CD4-positive, CD25-positive, alpha-beta regulatory T cell (primary cell): ENCODE measurements at regions not wholly inside any gene's neighbourhood (a gene's known extent, or its start where the extent isn't known, plus 50 kb on each side); places are given as distances from the start of the nearest gene placed in this dataset.
A peak's percentile ranks its signal among the peaks of the same experiment; 100 is the strongest.

ENCODE experiments used
- ATAC-seq, 2 donors: fragments of 150-1000 bp; cut with Tn5 transposase; one replicate each; pipeline ENCODE4 v1.10.0; 2021; ENCODE audit warnings: low read depth in 2 of 2, moderate number of reproducible peaks in 2 of 2, moderate library complexity in 1 of 2
- DNase-seq, 3 donors: peaks; one replicate each; pipeline versions ENCODE4 v3.0.0 to v3.0.0-alpha.2; 2012 to 2022; ENCODE audit warnings: mixed read lengths in 1 of 3
- H3K27ac ChIP-seq: one replicate; pipeline ENCODE4 v1.7.0; 2013; ENCODE audit warnings: mild to moderate bottlenecking, low read length; ENCODE audit not compliant: insufficient read depth, poor library complexity, severe bottlenecking
- H3K27me3 ChIP-seq: one replicate; pipeline ENCODE4 v1.7.0; 2013; ENCODE audit warnings: low read length; ENCODE audit not compliant: control insufficient read depth, insufficient read depth
- H3K36me3 ChIP-seq: one replicate; pipeline ENCODE4 v1.7.0; 2013; ENCODE audit warnings: mild to moderate bottlenecking, low read length, moderate library complexity; ENCODE audit not compliant: control insufficient read depth, insufficient read depth
- H3K4me1 ChIP-seq: 2 replicates; pipeline ENCODE4 v1.7.0; 2013; ENCODE audit warnings: mild to moderate bottlenecking, low read length; ENCODE audit not compliant: insufficient read depth, control insufficient read depth, poor library complexity, severe bottlenecking
- H3K4me3 ChIP-seq: one replicate; pipeline ENCODE4 v1.7.0; 2013; ENCODE audit warnings: low read depth, mild to moderate bottlenecking, low read length, moderate library complexity
- H3K9me3 ChIP-seq, 2 experiments: 1 replicate in 1 of 2; 2 replicates in 1 of 2; pipeline ENCODE4 v1.7.0; 2013; ENCODE audit warnings: low read length in 2 of 2, mild to moderate bottlenecking in 1 of 2, moderate library complexity in 1 of 2; ENCODE audit not compliant: control insufficient read depth in 2 of 2
- H3K27ac Mint-ChIP-seq, 3 donors: one replicate each; pipeline ENCODE4 v1.8.0; 2020 to 2022; ENCODE audit warnings: mild to moderate bottlenecking in 3 of 3, mixed read lengths in 3 of 3, moderate library complexity in 2 of 3
- H3K27me3 Mint-ChIP-seq: one replicate; pipeline ENCODE4 v1.8.0; 2022; ENCODE audit warnings: mild to moderate bottlenecking, mixed read lengths
- H3K36me3 Mint-ChIP-seq: one replicate; pipeline ENCODE4 v1.8.0; 2020; ENCODE audit warnings: mixed read lengths
- H3K4me1 Mint-ChIP-seq, 4 donors: one replicate each; pipeline ENCODE4 v1.8.0; 2020 to 2022; ENCODE audit warnings: mixed read lengths in 4 of 4, mild to moderate bottlenecking in 1 of 4
- H3K4me3 Mint-ChIP-seq, 4 donors: one replicate each; pipeline ENCODE4 v1.8.0; 2020 to 2022; ENCODE audit warnings: mild to moderate bottlenecking in 4 of 4, mixed read lengths in 4 of 4, moderate library complexity in 3 of 4
- H3K9me3 Mint-ChIP-seq, 7 donors: one replicate each; pipeline ENCODE4 v1.8.0; 2020 to 2022; ENCODE audit warnings: mixed read lengths in 7 of 7, mild to moderate bottlenecking in 3 of 7, moderate library complexity in 2 of 7

- Histone ChIP-seq H3K27ac (no peak overlapping the region), H3K9me3 (no peaks in the 10 kb centered on the region), H3K36me3 (no peaks in the 10 kb centered on the region), H3K4me3 (no peak overlapping the region), H3K4me1 (no peaks in the 10 kb centered on the region), H3K27me3 (peaks cover 5% of the 10 kb centered on the region)
- no peak for ATAC-seq
- H3K4me3 Mint-ChIP-seq: no peak overlapping the region
- H3K9me3 Mint-ChIP-seq: peaks cover 0 to 2% (median 0%) of the 10 kb centered on the region in 7 donors
- no peak for DNase-seq
- H3K27ac Mint-ChIP-seq: no peak overlapping the region
- H3K36me3 Mint-ChIP-seq: no peaks in the 10 kb centered on the region
- H3K27me3 Mint-ChIP-seq: peaks cover 4% of the 10 kb centered on the region
- H3K4me1 Mint-ChIP-seq: no peaks in the 10 kb centered on the region
Measured at GRCh38 chr5:2021484-2022176, 138.9 kb upstream of the IRX4 start.

GRCh38 chr5:2020730-2021129 is 138.0 kb upstream of the IRX4 start:
- H3K9me3 Mint-ChIP-seq: peaks cover 0 to 2% (median 0%) of the 10 kb centered on the region in 7 donors

GRCh38 chr5:2019716-2020115 is 137.0 kb upstream of the IRX4 start:
- H3K36me3 ChIP-seq: no peaks in the 10 kb centered on the region
- no peak for DNase-seq
- no peaks in the 10 kb centered on the region for H3K4me1 ChIP-seq
- peaks cover 2% of the 10 kb centered on the region for H3K27me3 ChIP-seq
- Mint-ChIP-seq H3K36me3 (no peaks in the 10 kb centered on the region), H3K27me3 (peaks cover 4% of the 10 kb centered on the region), H3K4me3 (no peak overlapping the region), H3K27ac (no peak overlapping the region), H3K9me3 (peaks cover 0 to 2% (median 0%) of the 10 kb centered on the region in 7 donors), H3K4me1 (no peaks in the 10 kb centered on the region)
- no peak for ATAC-seq
- no peaks in the 10 kb centered on the region for H3K9me3 ChIP-seq
- no peak overlapping the region for H3K27ac ChIP-seq
- no peak overlapping the region for H3K4me3 ChIP-seq

More at GRCh38 chr5:2020730-2021129, 138.0 kb upstream of the IRX4 start:
- no peaks in the 10 kb centered on the region for H3K9me3 ChIP-seq
- H3K36me3 Mint-ChIP-seq: no peaks in the 10 kb centered on the region
- no peak overlapping the region for H3K4me3 ChIP-seq
- H3K27me3 ChIP-seq: peaks cover 2% of the 10 kb centered on the region
- DNase-seq: no peak
- no peak overlapping the region for H3K27ac Mint-ChIP-seq
- no peaks in the 10 kb centered on the region for H3K4me1 ChIP-seq
- no peak for ATAC-seq
- H3K4me3 Mint-ChIP-seq: no peak overlapping the region
- no peak overlapping the region for H3K27ac ChIP-seq
- H3K27me3 Mint-ChIP-seq: peaks cover 4% of the 10 kb centered on the region
- H3K36me3 ChIP-seq: no peaks in the 10 kb centered on the region
- H3K4me1 Mint-ChIP-seq: no peaks in the 10 kb centered on the region

GRCh38 chr5:2018390-2018724 is 135.6 kb upstream of the IRX4 start:
- ATAC-seq (no peak), DNase-seq (no peak)
- Histone ChIP-seq H3K27me3 (no peaks in the 10 kb centered on the region), H3K4me3 (no peak overlapping the region), H3K36me3 (no peaks in the 10 kb centered on the region), H3K27ac (no peak overlapping the region), H3K4me1 (no peaks in the 10 kb centered on the region), H3K9me3 (no peaks in the 10 kb centered on the region)
- H3K27ac Mint-ChIP-seq: no peak overlapping the region
- no peaks in the 10 kb centered on the region for H3K36me3 Mint-ChIP-seq
- H3K4me3 Mint-ChIP-seq: no peak overlapping the region
- H3K9me3 Mint-ChIP-seq: peaks cover 0 to 2% (median 0%) of the 10 kb centered on the region in 7 donors
- H3K27me3 Mint-ChIP-seq: peaks cover 4% of the 10 kb centered on the region
- H3K4me1 Mint-ChIP-seq: no peaks in the 10 kb centered on the region

- Histone ChIP-seq H3K9me3 (no peaks in the 10 kb centered on the region), H3K4me1 (no peaks in the 10 kb centered on the region), H3K36me3 (no peaks in the 10 kb centered on the region), H3K27me3 (no peaks in the 10 kb centered on the region), H3K27ac (no peak overlapping the region), H3K4me3 (no peak overlapping the region)
- Mint-ChIP-seq H3K27me3 (peaks cover 4% of the 10 kb centered on the region), H3K4me3 (no peak overlapping the region), H3K36me3 (no peaks in the 10 kb centered on the region), H3K27ac (no peak overlapping the region), H3K9me3 (peaks cover 0 to 2% (median 0%) of the 10 kb centered on the region in 7 donors), H3K4me1 (no peaks in the 10 kb centered on the region)
- DNase-seq: peak in 1 of 3 donors; percentile 44
- ATAC-seq: no peak
Measured at GRCh38 chr5:2017540-2018389, 135.0 kb upstream of the IRX4 start.

- H3K9me3 Mint-ChIP-seq: no peaks in the 10 kb centered on the region
- Histone ChIP-seq H3K27ac (no peak overlapping the region), H3K27me3 (no peaks in the 10 kb centered on the region), H3K4me3 (no peak overlapping the region), H3K4me1 (no peaks in the 10 kb centered on the region), H3K36me3 (no peaks in the 10 kb centered on the region), H3K9me3 (no peaks in the 10 kb centered on the region)
- H3K4me1 Mint-ChIP-seq: no peaks in the 10 kb centered on the region
- H3K36me3 Mint-ChIP-seq: no peaks in the 10 kb centered on the region
- no peak overlapping the region for H3K4me3 Mint-ChIP-seq
- ATAC-seq (no peak), DNase-seq (no peak)
- H3K27me3 Mint-ChIP-seq: peaks cover 4% of the 10 kb centered on the region
- H3K27ac Mint-ChIP-seq: no peak overlapping the region
Measured at GRCh38 chr5:2015961-2016360, 133.2 kb upstream of the IRX4 start.

GRCh38 chr5:2015124-2015848 is 132.6 kb upstream of the IRX4 start:
- no peaks in the 10 kb centered on the region for H3K36me3 Mint-ChIP-seq
- peaks cover 4% of the 10 kb centered on the region for H3K27me3 Mint-ChIP-seq
- no peak overlapping the region for H3K27ac ChIP-seq
- H3K36me3 ChIP-seq: no peaks in the 10 kb centered on the region
- ATAC-seq: no peak
- H3K4me1 Mint-ChIP-seq: no peaks in the 10 kb centered on the region
- H3K9me3 Mint-ChIP-seq: no peaks in the 10 kb centered on the region
- no peak overlapping the region for H3K4me3 Mint-ChIP-seq
- H3K27ac Mint-ChIP-seq: no peak overlapping the region
- H3K27me3 ChIP-seq: no peaks in the 10 kb centered on the region
- H3K4me3 ChIP-seq: no peak overlapping the region
- H3K9me3 ChIP-seq: no peaks in the 10 kb centered on the region
- H3K4me1 ChIP-seq: no peaks in the 10 kb centered on the region
- DNase-seq: no peak
